GM10266 (cell line): ENCODE measurements at regions not wholly inside any gene's neighbourhood (a gene's known extent, or its start where the extent isn't known, plus 50 kb on each side); places are given as distances from the start of the nearest gene placed in this dataset.

Experiments
- DNase-seq: peaks from one replicate; pipeline ENCODE4 v3.0.0; 2012; ENCODE audit errors: extremely low spot score
- CTCF ChIP-seq: IDR thresholded peaks from 2 replicates; pipeline ENCODE4 v1.5.1; 2012; ENCODE audit warnings: mild to moderate bottlenecking, low read depth; ENCODE audit not compliant: control insufficient read depth, insufficient read depth; ENCODE audit errors: missing control alignments

- DNase-seq: no peak
- no peak for TF ChIP-seq CTCF
Measured at GRCh38 chr2:2940702-2941101, 436.9 kb downstream of the EIPR1 start.

- no peak for DNase-seq
- no peak for TF ChIP-seq CTCF
Measured at GRCh38 chr2:2940061-2940460, 437.6 kb downstream of the EIPR1 start.

- DNase-seq: no peak
- TF ChIP-seq CTCF: no peak
Measured at GRCh38 chr2:2939078-2939795, 438.4 kb downstream of the EIPR1 start.

- DNase-seq: no peak
- TF ChIP-seq CTCF: no peak
Measured at GRCh38 chr2:2938481-2938880, 439.1 kb downstream of the EIPR1 start.

GRCh38 chr2:2935445-2936149 is 442.0 kb downstream of the EIPR1 start:
- no peak for TF ChIP-seq CTCF
- no peak for DNase-seq

- no peak for TF ChIP-seq CTCF
- no peak for DNase-seq
Measured at GRCh38 chr2:2933426-2933825, 444.2 kb downstream of the EIPR1 start.

GRCh38 chr2:2932692-2933305 is 444.8 kb downstream of the EIPR1 start:
- TF ChIP-seq CTCF: no peak

More at GRCh38 chr2:2932692-2933305, 444.8 kb downstream of the EIPR1 start:
- DNase-seq: no peak
